HG03442 (cell line): ENCODE measurements at regions not wholly inside any gene's neighbourhood (a gene's known extent, or its start where the extent isn't known, plus 50 kb on each side); places are given as distances from the start of the nearest gene placed in this dataset.

Experiments
- ATAC-seq: cut with Tn5 transposase; IDR thresholded peaks from one replicate; pipeline ENCODE4 v1.9.1; 2021; ENCODE audit warnings: mild to moderate bottlenecking, moderate library complexity; ENCODE audit not compliant: unreplicated experiment

- ATAC-seq = no peak
These were observed 115.7 kb upstream of the PJA1 start for GRCh38 chrX:69280933-69281332.

GRCh38 chrX:69279234-69279633 is 114.0 kb upstream of the PJA1 start:
- no peak for ATAC-seq

DNA sequence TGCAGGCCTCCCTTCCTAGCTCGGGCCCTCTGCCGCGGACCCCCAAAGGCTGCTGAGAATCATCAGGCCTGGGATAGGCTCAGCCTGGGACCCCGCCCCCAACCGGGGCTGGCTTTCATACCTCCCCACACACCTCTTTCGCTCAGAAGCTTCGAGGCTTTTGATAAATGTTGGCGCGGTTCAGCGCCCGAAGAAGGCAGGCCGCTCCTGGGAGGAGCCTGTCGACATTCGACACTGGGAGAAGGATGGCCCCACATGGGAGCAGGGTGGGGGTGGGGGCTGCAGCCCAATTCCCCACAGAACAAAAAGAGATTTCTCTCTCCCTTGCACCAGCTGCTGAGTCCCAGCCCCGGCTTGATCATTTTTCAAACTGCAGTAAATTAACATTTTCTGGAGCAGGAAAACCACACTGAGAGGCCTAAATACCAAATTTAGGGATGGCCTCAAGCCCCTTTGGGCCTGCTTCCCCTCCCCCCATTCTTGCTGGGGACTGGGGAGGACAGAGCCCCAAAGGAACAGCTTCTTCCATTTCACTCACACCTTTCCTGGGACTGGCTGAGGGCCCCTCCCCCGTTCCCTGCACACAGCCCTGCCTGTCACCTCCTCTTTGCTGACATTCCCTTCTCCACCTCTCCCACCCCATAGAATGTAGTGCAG is 112.9 kb upstream of the PJA1 start:
- ATAC-seq = no peak

DNA sequence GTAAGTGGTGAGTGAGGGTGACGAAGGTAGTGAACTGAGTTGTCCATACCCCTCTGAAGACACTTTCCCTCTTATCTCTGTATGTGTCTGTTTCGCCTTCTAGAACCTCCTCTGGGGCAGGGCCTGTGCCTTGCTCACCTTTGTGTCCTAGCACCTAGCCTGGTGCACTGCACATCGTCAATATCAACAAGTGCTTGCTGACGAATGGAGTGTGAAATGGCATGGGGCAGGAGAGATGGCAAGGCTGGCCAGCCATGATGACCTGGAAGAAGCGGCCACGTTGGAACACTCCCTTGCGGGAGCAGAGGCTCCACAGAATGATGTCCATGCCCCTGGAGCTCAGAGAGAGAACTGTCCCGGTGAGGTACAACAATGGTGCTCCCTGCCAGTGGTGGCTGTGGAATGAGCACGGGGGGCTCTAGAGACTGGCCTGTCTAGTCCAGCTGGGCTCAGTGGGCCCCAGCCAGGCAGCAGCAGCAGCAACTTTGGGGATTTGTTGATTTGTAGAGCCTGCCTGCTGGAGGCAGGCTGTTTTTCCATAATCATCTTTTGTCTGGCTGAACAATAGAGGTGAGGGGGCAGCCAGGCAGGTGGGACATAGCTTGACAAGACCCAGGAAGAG is 112.2 kb upstream of the PJA1 start:
- ATAC-seq = no peak

DNA sequence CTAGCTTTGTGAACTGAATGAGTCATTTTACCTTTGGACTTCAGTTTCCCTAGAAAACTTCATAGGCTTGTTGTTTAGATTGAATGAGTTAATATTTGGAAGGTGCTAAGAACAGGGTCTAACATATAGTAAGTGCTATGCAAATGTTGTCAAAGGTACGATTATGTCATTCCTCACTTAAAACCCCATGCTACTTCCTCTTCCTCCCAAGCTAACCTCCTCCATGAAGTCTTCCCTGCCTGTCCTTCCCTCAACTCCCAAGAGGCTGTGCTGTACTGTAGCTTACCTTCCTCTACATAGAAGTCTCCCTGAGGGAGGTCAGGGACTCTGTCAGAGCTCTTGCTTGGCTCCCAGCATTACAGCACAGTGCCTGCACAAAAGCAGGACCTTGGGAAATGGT is 103.4 kb upstream of the PJA1 start:
- no peak for ATAC-seq

- ATAC-seq = no peak
These were observed 98.9 kb upstream of the PJA1 start for GRCh38 chrX:69264158-69264581.

DNA sequence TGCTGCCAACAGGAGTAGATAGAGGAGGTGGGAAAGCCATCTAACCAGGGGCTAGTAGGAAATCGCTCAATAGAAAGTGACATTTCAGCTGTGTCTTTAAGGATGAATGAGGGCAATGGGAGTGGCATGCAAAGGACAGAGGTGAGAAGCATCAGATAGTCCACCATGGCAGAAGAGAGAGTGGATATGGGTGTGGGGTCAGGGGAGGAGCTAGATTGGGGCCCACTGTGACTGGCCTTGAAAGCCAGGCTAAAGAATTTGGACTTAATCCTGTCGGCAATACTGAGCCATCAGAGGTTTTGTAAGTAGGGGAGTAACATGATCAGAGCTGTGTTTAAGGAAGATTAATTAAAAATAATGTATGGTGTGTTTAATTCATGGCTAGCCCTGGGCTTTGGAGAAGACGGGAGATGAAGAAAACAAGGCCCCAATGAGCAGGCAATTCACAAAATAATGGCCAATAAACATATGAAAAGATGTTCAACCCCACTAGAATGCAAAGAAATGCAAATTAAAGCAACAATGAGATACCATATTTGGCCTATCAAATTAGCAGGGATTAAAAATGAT is 98.1 kb upstream of the PJA1 start:
- no peak for ATAC-seq

- ATAC-seq = no peak
These were observed 97.0 kb upstream of the PJA1 start for GRCh38 chrX:69262036-69262936.

DNA sequence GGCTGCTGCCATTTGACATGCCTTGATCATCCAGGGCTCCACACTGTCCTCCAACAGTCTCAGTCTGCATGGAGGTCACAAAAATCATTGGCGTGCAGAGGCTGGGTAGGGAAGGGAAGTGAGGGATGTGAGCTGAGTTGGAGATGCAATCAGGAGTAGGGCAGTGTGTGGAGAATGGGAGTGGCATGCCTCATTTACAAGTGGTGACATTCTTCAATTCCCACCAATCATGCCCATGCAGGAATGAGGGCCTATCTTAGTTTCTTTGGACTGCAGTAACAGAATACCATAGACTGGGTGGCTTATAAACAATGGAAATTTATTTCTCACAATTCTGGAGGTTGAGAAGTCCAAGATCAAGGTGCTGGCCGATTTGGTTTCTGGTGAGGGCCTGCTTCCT is 94.9 kb upstream of the PJA1 start:
- no peak for ATAC-seq

GRCh38 chrX:69258893-69259292 is 93.6 kb upstream of the PJA1 start:
- no peak for ATAC-seq

DNA sequence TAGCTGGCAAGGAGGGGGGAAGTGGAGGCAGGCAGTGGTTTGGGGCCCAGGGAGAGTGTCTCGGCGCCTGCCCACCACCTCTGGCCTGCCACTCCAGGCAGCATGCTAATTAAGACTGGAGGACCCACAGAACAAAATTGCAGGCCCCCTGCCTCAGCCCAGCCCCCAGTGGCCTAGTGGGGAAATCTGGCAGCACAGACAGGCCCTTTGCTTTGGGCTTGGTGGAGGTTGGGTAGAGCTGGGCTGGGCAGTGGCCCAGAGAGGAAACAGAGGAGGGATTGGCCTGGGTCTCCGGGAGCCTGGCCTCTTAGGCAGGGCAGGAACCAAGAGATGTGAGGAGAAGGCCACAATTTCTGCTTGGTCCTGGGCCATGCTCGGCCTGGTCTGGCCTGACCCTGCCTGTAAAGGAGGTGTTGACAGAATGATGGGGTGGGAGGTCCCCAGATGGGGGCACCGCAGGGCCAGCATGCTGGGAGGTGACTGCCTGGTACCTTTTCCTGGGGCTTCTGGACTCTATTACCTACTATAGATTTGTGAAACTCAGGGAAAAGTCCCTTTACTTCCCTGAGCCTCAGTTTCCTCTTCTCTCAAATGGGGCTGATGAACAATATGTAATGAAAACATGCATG is 92.4 kb upstream of the PJA1 start:
- no peak for ATAC-seq

DNA sequence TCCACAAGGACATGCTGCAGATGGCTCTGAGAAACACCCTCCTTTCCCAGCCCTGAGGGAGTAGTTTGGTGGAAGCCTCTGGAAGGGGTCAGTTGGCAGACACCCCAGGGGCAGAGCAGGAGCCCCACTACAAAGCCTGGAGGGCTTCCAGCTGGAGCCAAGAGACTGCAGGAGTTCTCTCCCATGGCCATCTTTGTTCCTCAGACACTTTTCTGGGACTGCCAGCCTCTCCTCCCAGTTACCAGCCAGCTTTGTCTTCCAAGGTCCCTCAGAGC is 91.0 kb upstream of the PJA1 start:
- no peak for ATAC-seq

GRCh38 chrX:69255441-69256290 is 90.4 kb upstream of the PJA1 start:
- ATAC-seq = no peak

GRCh38 chrX:69253821-69254220 is 88.6 kb upstream of the PJA1 start:
- no peak for ATAC-seq

- no peak for ATAC-seq
These were observed 78.0 kb upstream of the PJA1 start for GRCh38 chrX:69243276-69243675.

DNA sequence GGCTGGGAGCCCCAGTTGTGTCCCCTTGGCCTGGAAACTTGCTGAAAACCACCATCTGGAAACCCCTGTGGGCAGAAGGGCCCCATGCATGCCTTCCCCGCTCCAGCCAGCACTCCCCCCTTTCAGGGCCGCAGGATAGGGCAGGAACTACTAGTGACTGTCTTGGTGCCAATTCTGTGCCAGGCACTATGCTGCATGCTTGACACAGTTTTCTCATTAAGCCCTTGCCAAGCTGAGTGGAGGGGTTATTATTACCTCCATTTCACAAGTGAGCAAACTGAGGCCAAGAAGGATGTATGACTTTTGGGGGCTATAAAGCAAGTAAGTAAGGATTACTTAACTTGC is 73.6 kb upstream of the PJA1 start:
- no peak for ATAC-seq

DNA sequence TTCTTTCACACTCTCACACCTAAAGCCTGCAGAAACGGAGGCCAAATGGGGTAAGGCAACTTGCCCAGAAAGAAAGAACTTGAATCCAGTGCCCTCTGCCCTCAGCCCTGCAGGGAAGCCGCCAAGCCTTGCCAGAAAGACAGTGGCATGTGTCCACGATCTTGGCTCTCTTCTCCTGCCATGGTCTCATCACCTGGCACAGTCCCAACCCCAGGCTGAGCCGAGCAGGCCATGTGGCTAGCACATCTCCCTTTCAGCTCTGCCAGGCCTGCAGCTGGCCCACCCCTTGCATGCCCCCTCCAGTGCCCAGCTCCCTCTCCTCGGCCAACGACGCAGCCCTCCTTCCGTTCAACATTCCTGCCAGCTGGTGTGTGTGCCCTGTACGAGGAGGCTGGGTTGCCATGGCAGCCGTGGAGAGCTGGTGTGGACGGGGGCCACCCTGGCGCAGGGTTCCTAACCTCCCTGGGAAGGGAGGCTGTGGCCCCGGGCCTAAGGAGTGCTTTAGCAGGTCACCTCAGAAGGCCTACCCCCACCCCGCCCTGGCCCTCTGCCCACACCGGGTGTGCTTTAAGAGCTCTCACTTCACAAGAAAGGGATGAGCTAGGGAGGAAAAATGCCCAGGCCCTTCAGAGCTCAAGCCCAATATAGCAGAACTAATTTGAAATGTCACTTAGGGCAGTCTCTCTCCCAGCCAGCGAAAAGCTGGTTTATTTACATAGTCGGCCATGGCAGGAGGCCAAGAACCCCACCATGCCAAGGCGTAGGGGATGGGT is 73.0 kb upstream of the PJA1 start:
- ATAC-seq = no peak

- no peak for ATAC-seq
These were observed 72.0 kb upstream of the PJA1 start for GRCh38 chrX:69237236-69237635.

DNA sequence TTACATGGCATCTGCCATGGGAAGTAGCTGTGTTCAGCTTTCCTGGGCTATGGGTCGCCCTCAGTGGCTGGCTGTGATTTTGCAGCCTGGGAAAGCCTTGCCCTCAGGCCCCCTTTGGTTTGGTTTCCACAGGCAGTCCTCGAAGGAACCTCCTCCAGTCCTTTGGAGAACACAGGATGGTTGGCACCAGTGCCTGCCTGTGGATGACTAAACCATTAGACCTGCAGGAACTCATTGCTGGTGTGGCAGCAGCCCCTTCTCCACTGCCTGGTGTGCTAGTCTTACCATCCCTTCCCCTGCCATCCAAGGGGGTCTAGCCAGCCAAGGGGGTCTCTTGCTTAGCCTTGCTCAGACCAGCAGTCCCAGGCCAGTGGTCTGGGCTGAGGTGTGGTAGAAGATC is 71.4 kb upstream of the PJA1 start:
- ATAC-seq = no peak

DNA sequence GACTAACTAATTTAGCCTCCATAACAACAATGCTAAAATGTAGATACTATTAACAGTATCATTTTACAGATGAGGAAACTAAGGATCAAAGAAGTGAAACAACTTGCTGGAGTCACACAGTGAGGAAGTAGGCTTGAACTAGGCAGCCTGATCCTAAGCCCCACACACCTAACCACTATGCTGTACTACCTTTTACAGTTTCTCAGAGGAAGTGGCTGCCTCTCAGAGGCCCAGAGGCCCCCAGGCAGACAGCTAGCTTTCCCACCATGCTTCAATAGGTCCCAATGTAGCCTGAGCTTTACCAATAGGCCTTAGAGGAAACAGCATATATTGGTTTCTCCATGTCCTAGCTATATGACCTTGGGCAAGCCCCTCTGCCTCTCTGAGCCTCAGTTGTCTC is 69.4 kb upstream of the PJA1 start:
- ATAC-seq = no peak
